Large intestine (tissue), 3 donors: ENCODE measurements at regions not wholly inside any gene's neighbourhood (a gene's known extent, or its start where the extent isn't known, plus 50 kb on each side); places are given as distances from the start of the nearest gene placed in this dataset.

ENCODE experiments used
- DNase-seq, 2 donors: peaks; one replicate each; pipeline versions ENCODE4 v3.0.0 to v3.0.0-alpha.2; 2013
- H3K27ac ChIP-seq: one replicate; pipeline ENCODE4 v1.5.1; 2013; ENCODE audit warnings: low read length
- H3K27me3 ChIP-seq: 2 replicates; pipeline ENCODE4 v1.6.1; 2013; ENCODE audit warnings: low read length; ENCODE audit not compliant: control insufficient read depth, insufficient read depth
- H3K36me3 ChIP-seq: 2 replicates; pipeline ENCODE4 v1.6.1; 2013; ENCODE audit warnings: low read length; ENCODE audit not compliant: control insufficient read depth, insufficient read depth
- H3K4me1 ChIP-seq: one replicate; pipeline ENCODE4 v1.6.1; 2013; ENCODE audit warnings: low read length; ENCODE audit not compliant: control insufficient read depth, insufficient read depth
- H3K4me3 ChIP-seq: one replicate; pipeline ENCODE4 v1.5.1; 2013; ENCODE audit warnings: low read length
- H3K9me3 ChIP-seq: one replicate; pipeline ENCODE4 v1.6.1; 2013; ENCODE audit warnings: mild to moderate bottlenecking, low read depth, low read length, moderate library complexity; ENCODE audit not compliant: control insufficient read depth
- WGBS: methylation state at CpG from one replicate; pipeline ENCODE4 v1.1.5; 2013; ENCODE audit warnings: low lambda C conversion rate; ENCODE audit not compliant: insufficient coverage; 5-methylcytosine and 5-hydroxymethylcytosine counted together

GRCh38 chr22:49616356-49617231 is 211.1 kb downstream of the BRD1 start:
- Histone ChIP-seq H3K36me3 (no peaks in the 10 kb centered on the region), H3K9me3 (peaks cover 12% of the 10 kb centered on the region), H3K4me3 (no peak overlapping the region), H3K4me1 (no peaks in the 10 kb centered on the region), H3K27ac (no peak overlapping the region), H3K27me3 (no peaks in the 10 kb centered on the region)
- WGBS, result no CpG with 5 or more reads among the region's 37 CpGs
- DNase-seq, result no peak

GRCh38 chr22:49614966-49615965 is 212.4 kb downstream of the BRD1 start:
- no peak overlapping the region for H3K27ac ChIP-seq
- no peak for DNase-seq
- no peaks in the 10 kb centered on the region for H3K4me1 ChIP-seq
- H3K36me3 ChIP-seq, result no peaks in the 10 kb centered on the region
- 90% methylated on average over 2 of the region's 77 CpGs for WGBS
- no peak overlapping the region for H3K4me3 ChIP-seq
- H3K27me3 ChIP-seq, result no peaks in the 10 kb centered on the region
- peaks cover 12% of the 10 kb centered on the region for H3K9me3 ChIP-seq

- Histone ChIP-seq H3K27ac (no peak overlapping the region), H3K36me3 (no peaks in the 10 kb centered on the region), H3K27me3 (no peaks in the 10 kb centered on the region), H3K4me1 (no peaks in the 10 kb centered on the region), H3K4me3 (no peak overlapping the region), H3K9me3 (peaks cover 12% of the 10 kb centered on the region)
- 85% methylated on average over 4 of the region's 18 CpGs for WGBS
- no peak for DNase-seq
Observed at GRCh38 chr22:49613511-49614270, 214.0 kb downstream of the BRD1 start.

GRCh38 chr22:49613108-49613507 is 214.6 kb downstream of the BRD1 start:
- Histone ChIP-seq H3K36me3 (no peaks in the 10 kb centered on the region), H3K4me3 (no peak overlapping the region), H3K9me3 (peaks cover 12% of the 10 kb centered on the region), H3K27me3 (no peaks in the 10 kb centered on the region), H3K4me1 (no peaks in the 10 kb centered on the region), H3K27ac (no peak overlapping the region)
- DNase-seq, result no peak
- WGBS, result no CpG with 5 or more reads among the region's 5 CpGs

GRCh38 chr22:49609207-49609876 is 218.3 kb downstream of the BRD1 start:
- H3K4me1 ChIP-seq, result no peaks in the 10 kb centered on the region
- WGBS, result 83% methylated on average over 1 of the region's 24 CpGs
- no peaks in the 10 kb centered on the region for H3K36me3 ChIP-seq
- no peaks in the 10 kb centered on the region for H3K27me3 ChIP-seq
- no peak overlapping the region for H3K4me3 ChIP-seq
- H3K9me3 ChIP-seq, result no peaks in the 10 kb centered on the region
- no peak for DNase-seq
- no peak overlapping the region for H3K27ac ChIP-seq

GRCh38 chr22:49608660-49609059 is 219.0 kb downstream of the BRD1 start:
- no peaks in the 10 kb centered on the region for H3K4me1 ChIP-seq
- no CpG with 5 or more reads among the region's 14 CpGs for WGBS
- no peaks in the 10 kb centered on the region for H3K27me3 ChIP-seq
- H3K36me3 ChIP-seq, result no peaks in the 10 kb centered on the region
- H3K27ac ChIP-seq, result no peak overlapping the region
- no peak for DNase-seq
- no peak overlapping the region for H3K4me3 ChIP-seq
- H3K9me3 ChIP-seq, result no peaks in the 10 kb centered on the region

- H3K27me3 ChIP-seq, result no peaks in the 10 kb centered on the region
- no peaks in the 10 kb centered on the region for H3K36me3 ChIP-seq
- no peaks in the 10 kb centered on the region for H3K4me1 ChIP-seq
- no peak overlapping the region for H3K27ac ChIP-seq
- H3K9me3 ChIP-seq, result no peaks in the 10 kb centered on the region
- no CpG with 5 or more reads among the region's 8 CpGs for WGBS
- H3K4me3 ChIP-seq, result no peak overlapping the region
- DNase-seq, result no peak
Observed at GRCh38 chr22:49608228-49608627, 219.4 kb downstream of the BRD1 start.

GRCh38 chr22:49607821-49608220 is 219.9 kb downstream of the BRD1 start:
- no peak for DNase-seq

GRCh38 chr22:49606562-49607290 is 220.9 kb downstream of the BRD1 start:
- DNase-seq, result no peak
- no peak overlapping the region for H3K4me3 ChIP-seq
- H3K9me3 ChIP-seq, result peaks cover under 1% of the 10 kb centered on the region
- WGBS, result no CpG with 5 or more reads among the region's 18 CpGs
- H3K4me1 ChIP-seq, result no peaks in the 10 kb centered on the region
- no peaks in the 10 kb centered on the region for H3K27me3 ChIP-seq
- H3K36me3 ChIP-seq, result no peaks in the 10 kb centered on the region
- no peak overlapping the region for H3K27ac ChIP-seq

More at GRCh38 chr22:49607821-49608220, 219.9 kb downstream of the BRD1 start:
- no peak overlapping the region for H3K4me3 ChIP-seq
- no peaks in the 10 kb centered on the region for H3K4me1 ChIP-seq
- H3K36me3 ChIP-seq, result no peaks in the 10 kb centered on the region
- no peaks in the 10 kb centered on the region for H3K27me3 ChIP-seq
- no peaks in the 10 kb centered on the region for H3K9me3 ChIP-seq
- 80% methylated on average over 1 of the region's 13 CpGs for whole genome bisulfite sequencing
- no peak overlapping the region for H3K27ac ChIP-seq
